GM19463 (cell line): ENCODE measurements at regions not wholly inside any gene's neighbourhood (a gene's known extent, or its start where the extent isn't known, plus 50 kb on each side); places are given as distances from the start of the nearest gene placed in this dataset.

Experiments
- ATAC-seq: cut with Tn5 transposase; IDR thresholded peaks from one replicate; pipeline ENCODE4 v1.9.1; 2021; ENCODE audit warnings: mild to moderate bottlenecking, moderate library complexity; ENCODE audit not compliant: unreplicated experiment

GRCh38 chr5:72035831-72036230 lies 71.4 kb upstream of the MAP1B start:
- ATAC-seq, result no peak

GRCh38 chr5:72036951-72037350 lies 70.3 kb upstream of the MAP1B start:
- ATAC-seq, result no peak

- no peak for ATAC-seq
Observed at GRCh38 chr5:72040513-72040912, 66.8 kb upstream of the MAP1B start.

GRCh38 chr5:72041654-72042053 lies 65.6 kb upstream of the MAP1B start:
- ATAC-seq, result no peak

- ATAC-seq, result no peak
Observed at GRCh38 chr5:72042097-72042496, 65.2 kb upstream of the MAP1B start.

GRCh38 chr5:72045692-72046091 lies 61.6 kb upstream of the MAP1B start:
- no peak for ATAC-seq

- no peak for ATAC-seq
Observed at GRCh38 chr5:72046106-72046505, 61.2 kb upstream of the MAP1B start.

- no peak for ATAC-seq
Observed at GRCh38 chr5:72055636-72056035, 51.6 kb upstream of the MAP1B start.
